ENCODE measurements at regions not wholly inside any gene's neighbourhood (a gene's known extent, or its start where the extent isn't known, plus 50 kb on each side); places are given as distances from the start of the nearest gene placed in this dataset.

- DNase-seq (ENCODE audit: low read depth, low spot score), result no peak
- TF ChIP-seq CTCF (conservative IDR thresholded peaks at IDR 0.05), result no peak
- Mint-ChIP-seq H3K4me1 (no peaks in the 10 kb centered on the region), H3K27ac (ENCODE audit: unreplicated experiment) (no peak overlapping the region), H3K27me3 (ENCODE audit: low read depth) (no peaks in the 10 kb centered on the region), H3K4me3 (no peak overlapping the region), H3K36me3 (ENCODE audit: low read depth) (no peaks in the 10 kb centered on the region), H3K9me3 (no peaks in the 10 kb centered on the region)
Measured at GRCh38 chr3:164641071-164641470, 437.2 kb downstream of the SI start.

GRCh38 chr3:164640591-164640990, 437.7 kb downstream of the SI start:
- Mint-ChIP-seq H3K4me3 (no peak overlapping the region), H3K4me1 (no peaks in the 10 kb centered on the region), H3K27me3 (ENCODE audit: low read depth) (no peaks in the 10 kb centered on the region), H3K36me3 (ENCODE audit: low read depth) (no peaks in the 10 kb centered on the region), H3K9me3 (no peaks in the 10 kb centered on the region), H3K27ac (ENCODE audit: unreplicated experiment) (no peak overlapping the region)
- DNase-seq (ENCODE audit: low read depth, low spot score), result no peak
- TF ChIP-seq CTCF (conservative IDR thresholded peaks at IDR 0.05), result no peak

GRCh38 chr3:164620956-164621355, 457.3 kb downstream of the SI start:
- Mint-ChIP-seq H3K4me1 (no peaks in the 10 kb centered on the region), H3K9me3 (no peaks in the 10 kb centered on the region), H3K4me3 (no peak overlapping the region), H3K36me3 (ENCODE audit: low read depth) (no peaks in the 10 kb centered on the region), H3K27ac (ENCODE audit: unreplicated experiment) (no peak overlapping the region), H3K27me3 (ENCODE audit: low read depth) (no peaks in the 10 kb centered on the region)
- no peak for DNase-seq (ENCODE audit: low read depth, low spot score)
- no peak for TF ChIP-seq CTCF (conservative IDR thresholded peaks at IDR 0.05)

- no peak for TF ChIP-seq CTCF (conservative IDR thresholded peaks at IDR 0.05)
- H3K36me3 Mint-ChIP-seq (ENCODE audit: low read depth), result no peaks in the 10 kb centered on the region
- H3K4me3 Mint-ChIP-seq, result no peak overlapping the region
- H3K27me3 Mint-ChIP-seq (ENCODE audit: low read depth), result no peaks in the 10 kb centered on the region
- no peaks in the 10 kb centered on the region for H3K9me3 Mint-ChIP-seq
- no peak for DNase-seq (ENCODE audit: low read depth, low spot score)
- H3K4me1 Mint-ChIP-seq, result no peaks in the 10 kb centered on the region
- H3K27ac Mint-ChIP-seq (ENCODE audit: unreplicated experiment), result no peak overlapping the region
Measured at GRCh38 chr3:164620423-164620822, 457.9 kb downstream of the SI start.

- no peak for DNase-seq (ENCODE audit: low read depth, low spot score)
- Mint-ChIP-seq H3K27me3 (ENCODE audit: low read depth) (no peaks in the 10 kb centered on the region), H3K36me3 (ENCODE audit: low read depth) (no peaks in the 10 kb centered on the region), H3K4me1 (no peaks in the 10 kb centered on the region), H3K27ac (ENCODE audit: unreplicated experiment) (no peak overlapping the region), H3K9me3 (no peaks in the 10 kb centered on the region), H3K4me3 (no peak overlapping the region)
- TF ChIP-seq CTCF (conservative IDR thresholded peaks at IDR 0.05), result no peak
Measured at GRCh38 chr3:164612751-164613150, 465.5 kb downstream of the SI start.

Data from neural crest cell (in vitro differentiated cells).